ENCODE measurements at regions not wholly inside any gene's neighbourhood (a gene's known extent, or its start where the extent isn't known, plus 50 kb on each side); places are given as distances from the start of the nearest gene placed in this dataset. TPM values are rescaled to one million over a fixed set of nuclear protein-coding genes. Genes with fewer than 3 reads are reported as not detected.
A peak's percentile ranks its signal among the peaks of the same experiment; 100 is the strongest.

DNA sequence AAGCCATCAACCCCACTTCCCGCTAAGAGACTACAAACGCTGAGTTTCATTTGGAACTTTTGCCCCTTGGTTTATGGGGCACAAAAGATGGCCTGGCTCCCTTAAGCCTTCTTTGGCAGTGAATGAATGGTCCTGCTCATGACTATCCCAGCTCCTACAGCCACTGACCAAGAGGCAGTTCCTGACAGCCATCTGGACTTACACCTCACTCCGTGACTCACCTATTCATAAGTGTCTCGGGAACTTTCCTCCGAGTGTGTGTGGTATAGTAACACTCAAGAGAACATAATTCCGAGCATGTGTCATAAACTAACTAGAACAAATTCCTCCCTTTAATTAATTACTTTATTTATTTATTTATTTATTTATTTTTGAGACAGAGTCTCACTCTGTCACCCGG is 51.9 kb upstream of the NUDT4 start:
- no peak overlapping the region for H2BK15ac ChIP-seq (ENCODE audit: low read depth, low read length)
- no peak overlapping the region for H3K23ac ChIP-seq (ENCODE audit: low read depth, low read length)
- no peak overlapping the region for H2AK5ac ChIP-seq (ENCODE audit: low read depth, low read length)
- no peak overlapping the region for H2BK20ac ChIP-seq (ENCODE audit: low read depth, low read length)
- H3K79me1 ChIP-seq (ENCODE audit: low read depth in 1 of 2, low read length in 2 of 2): no peaks in the 10 kb centered on the region
- no TSS peak for BruUV-seq (replicated peaks)
- H2AFZ ChIP-seq (replicated peaks; ENCODE audit: low read length, poor library complexity): peak overlapping the region; percentile 0
- H4K5ac ChIP-seq (ENCODE audit: low read depth, low read length): no peak overlapping the region
- no peak overlapping the region for H3K4me3 ChIP-seq (ENCODE audit: insufficient read depth, low read depth, low read length)
- H3K18ac ChIP-seq (ENCODE audit: low read depth, low read length): no peak overlapping the region
- H3K14ac ChIP-seq (replicated peaks; ENCODE audit: low read depth, low read length): 0 out of 2 replicates have a peak overlapping the region, but pooled peaks have one; percentile 1
- no peak overlapping the region for H3K56ac ChIP-seq (ENCODE audit: extremely low read depth, insufficient read depth, low read length)
- no peak overlapping the region for H4K8ac ChIP-seq (ENCODE audit: low read depth in 2 of 2, low read length in 2 of 2)
- ChIA-PET CTCF (interaction anchor here (0.7 kb wide), 1 partner anchor 928 kb away, joined by 3 read pairs; no protein-coding TSS in a partner anchor), POLR2A (ENCODE audit: unreplicated experiment) (no interaction called here)
- dilution Hi-C loops (cut with HindIII; ENCODE audit: low sequenced_read_pairs, unreplicated experiment): no loop called here
- DNase-seq (peak; percentile 90), ATAC-seq (ENCODE audit: low read depth) (no peak)
- H2AK9ac ChIP-seq (replicated peaks; ENCODE audit: low read depth, low read length, poor library complexity): peak overlapping the region; percentile 37
- H2BK120ac ChIP-seq (ENCODE audit: low read depth, low read length): no peak overlapping the region
- WGBS, 2 experiments (ENCODE audit: extremely low coverage in 2 of 2, insufficient read length in 1 of 2): 100% methylated on average over 1 of the region's 7 CpGs; no CpG with 5 or more reads in 1 of the 2 experiments
- in situ Hi-C loops (cut with MboI; ENCODE audit: low sequenced_read_pairs): no loop called here
- H3K9me1 ChIP-seq (ENCODE audit: insufficient read depth, low read length): peaks cover 3% of the 10 kb centered on the region; the same call in 1 of the 2 replicates
- H3K36me3 ChIP-seq (ENCODE audit: control insufficient read depth, insufficient read depth, low read length): no peaks in the 10 kb centered on the region
- H3K4me2 ChIP-seq (ENCODE audit: low read depth, low read length): no peak overlapping the region
- no peak for TF ChIP-seq MXI1 (IDR thresholded peaks at IDR 0.05; ENCODE audit: borderline replicate concordance, low read depth, low read length)
- no peak for TF ChIP-seq POLR2A (IDR thresholded peaks at IDR 0.05; ENCODE audit: low read depth, low read length)
- TF ChIP-seq BHLHE40 (IDR thresholded peaks at IDR 0.05; ENCODE audit: low read depth, low read length): no peak
- TF ChIP-seq FOS (IDR thresholded peaks at IDR 0.05; ENCODE audit: low read depth, low read length): 0 out of 2 replicates have a peak, but pooled peaks have one; percentile 14
- no peak for TF ChIP-seq MAFK (IDR thresholded peaks at IDR 0.05; ENCODE audit: low read depth, low read length)
- TF ChIP-seq, protein P1, sequence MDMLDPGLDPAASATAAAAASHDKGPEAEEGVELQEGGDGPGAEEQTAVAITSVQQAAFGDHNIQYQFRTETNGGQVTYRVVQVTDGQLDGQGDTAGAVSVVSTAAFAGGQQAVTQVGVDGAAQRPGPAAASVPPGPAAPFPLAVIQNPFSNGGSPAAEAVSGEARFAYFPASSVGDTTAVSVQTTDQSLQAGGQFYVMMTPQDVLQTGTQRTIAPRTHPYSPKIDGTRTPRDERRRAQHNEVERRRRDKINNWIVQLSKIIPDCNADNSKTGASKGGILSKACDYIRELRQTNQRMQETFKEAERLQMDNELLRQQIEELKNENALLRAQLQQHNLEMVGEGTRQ (IDR thresholded peaks at IDR 0.05; ENCODE audit: low read depth, low read length): no peak
- H2BK5ac ChIP-seq (ENCODE audit: low read depth, low read length, poor library complexity, severe bottlenecking): no peak overlapping the region
- H3K9me3 ChIP-seq (ENCODE audit: control insufficient read depth, insufficient read depth, low read length): no peaks in the 10 kb centered on the region
- no peak overlapping the region for H3K27ac ChIP-seq (ENCODE audit: insufficient read depth, low read length)
- intact Hi-C loops (cut with micrococcal nuclease): no loop called here
- H3K4ac ChIP-seq (ENCODE audit: low read depth, low read length): peak overlapping the region; percentile 1; the same call in 1 of the 2 replicates
- H4K20me1 ChIP-seq (ENCODE audit: insufficient read depth, low read length): no peaks in the 10 kb centered on the region
- H3K9ac ChIP-seq (ENCODE audit: low read depth, low read length): no peak overlapping the region
- H3K4me1 ChIP-seq (ENCODE audit: control insufficient read depth, insufficient read depth, low read length): no peaks in the 10 kb centered on the region; the same call in 1 of the 2 replicates
- H4K91ac ChIP-seq (ENCODE audit: insufficient read depth, low read depth, low read length): no peak overlapping the region
- no peaks in the 10 kb centered on the region for H3K27me3 ChIP-seq (ENCODE audit: control insufficient read depth, insufficient read depth, low read length)

Small RNAs in the stretch of these regions (microRNA-seq; reads per million reads assigned to microRNA genes)
- not detected for gene RF00019 (ENCODE audit: insufficient read depth, insufficient read length)
- not detected for gene RF00284 (ENCODE audit: insufficient read depth, insufficient read length)
- not detected for gene RPL41P5 (ENCODE audit: insufficient read depth, insufficient read length)

Small RNAs in the stretch of these regions (small RNA-seq; reads per million reads assigned to genes)
- 0 reads per million in 5 experiments for gene RF00019
- gene RF00284: 0 to 0.04 (median 0) reads per million in 5 experiments
- gene RPL41P5: 0 to 7.8 (median 0) reads per million in 5 experiments

Measured in IMR-90 (cell line).